HG02840 (cell line): ENCODE measurements at regions not wholly inside any gene's neighbourhood (a gene's known extent, or its start where the extent isn't known, plus 50 kb on each side); places are given as distances from the start of the nearest gene placed in this dataset.

Source experiments
- ATAC-seq: cut with Tn5 transposase; IDR thresholded peaks from one replicate; pipeline ENCODE4 v1.9.1; 2021; ENCODE audit warnings: mild to moderate bottlenecking, moderate library complexity, moderate number of reproducible peaks; ENCODE audit not compliant: unreplicated experiment, low FRiP score

DNA sequence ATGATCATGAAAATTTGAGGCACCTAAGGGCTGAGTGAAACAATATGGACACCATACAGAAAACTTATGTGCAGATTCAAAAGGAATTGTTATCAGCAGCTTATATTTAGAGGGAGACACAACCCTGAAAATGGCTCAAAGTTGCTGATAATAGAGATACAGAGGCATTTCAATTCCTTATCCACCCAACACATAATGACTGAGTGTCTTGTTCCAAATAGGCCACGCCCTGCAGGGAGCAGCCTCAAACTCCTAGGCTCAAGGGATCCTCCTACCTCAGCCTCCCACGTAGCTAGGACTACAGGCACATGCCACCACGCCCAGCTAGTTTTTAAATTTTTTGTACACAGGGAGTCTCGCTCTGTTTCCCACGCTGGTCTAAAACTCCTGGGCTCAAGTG, 79.0 kb downstream of the LBH start:
- ATAC-seq = no peak

DNA sequence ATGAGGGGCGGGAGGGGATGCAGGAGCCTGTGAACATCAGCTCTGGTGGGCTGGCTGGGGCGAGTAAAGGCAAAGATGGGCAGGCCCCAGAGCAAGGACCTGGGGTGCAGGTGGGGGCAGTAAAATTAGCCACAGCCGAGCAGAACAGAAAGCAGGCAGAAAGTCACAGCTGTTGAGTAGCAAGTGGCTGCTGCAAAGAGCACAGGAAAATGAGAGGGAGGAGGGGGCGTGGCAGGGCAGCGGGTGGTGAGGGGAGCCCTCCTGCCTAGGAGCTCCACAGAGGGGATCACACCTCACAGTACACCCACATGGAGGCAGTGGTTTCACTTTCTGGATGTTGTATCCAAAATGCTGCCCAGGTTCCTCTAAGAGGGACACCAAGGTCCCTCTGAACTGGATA, 79.6 kb downstream of the LBH start:
- ATAC-seq = no peak

DNA sequence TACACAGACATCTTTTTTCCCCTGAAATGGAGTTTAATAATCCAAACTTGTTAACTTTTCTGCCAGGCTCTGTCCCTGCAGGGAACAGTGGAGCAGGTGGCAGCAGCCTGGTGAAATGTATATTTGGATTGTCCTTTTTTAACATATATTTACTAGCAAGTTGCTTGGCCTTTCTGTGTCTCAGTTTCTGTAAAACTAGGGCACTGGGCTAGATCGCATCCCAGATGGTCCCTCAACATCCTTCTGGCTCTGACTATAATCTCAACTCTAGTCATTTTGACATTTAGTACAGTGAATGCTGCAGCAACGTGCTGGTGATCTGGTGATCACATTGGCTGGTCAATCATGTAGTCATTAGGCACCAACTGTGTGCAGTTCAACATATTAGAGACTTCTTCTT, 80.4 kb downstream of the LBH start:
- no peak for ATAC-seq

DNA sequence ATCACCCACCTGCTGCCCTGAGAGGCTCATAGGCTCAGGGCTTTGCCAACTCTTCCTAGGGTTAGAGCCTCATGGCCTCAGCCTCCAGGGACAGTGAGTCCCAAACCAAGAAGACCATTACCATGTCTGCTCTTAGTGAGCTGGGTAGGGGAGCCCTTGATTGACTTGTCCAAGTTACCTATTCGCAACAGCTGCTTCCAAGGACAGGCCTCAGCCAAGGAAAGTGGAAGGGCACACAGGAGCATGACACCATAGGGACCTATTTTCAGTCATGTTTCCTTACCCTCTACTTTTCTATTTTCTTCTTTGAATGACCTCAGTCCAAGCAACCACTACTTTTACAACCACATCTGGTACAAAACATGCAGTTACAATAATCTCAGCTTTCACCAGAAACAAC, 81.6 kb downstream of the LBH start:
- no peak for ATAC-seq

DNA sequence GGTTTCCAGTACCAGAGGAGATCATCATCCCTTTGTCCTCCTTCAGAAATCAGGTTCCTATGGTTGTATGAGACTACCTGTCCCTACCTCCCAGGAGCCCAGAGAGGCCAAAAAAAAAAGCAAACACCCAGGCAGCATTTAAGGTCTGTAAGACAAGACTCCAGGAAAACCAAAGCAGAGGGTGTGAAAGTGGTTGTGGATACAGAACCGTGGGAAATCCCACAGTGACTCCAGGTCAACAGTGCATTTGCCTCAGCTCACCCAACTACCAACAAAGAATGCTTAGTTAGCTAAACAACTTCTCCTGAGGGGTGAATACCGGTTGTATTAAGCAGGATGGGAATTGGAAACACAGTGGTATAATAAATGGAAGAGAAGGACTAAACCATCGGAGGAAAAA, 83.6 kb downstream of the LBH start:
- no peak for ATAC-seq

DNA sequence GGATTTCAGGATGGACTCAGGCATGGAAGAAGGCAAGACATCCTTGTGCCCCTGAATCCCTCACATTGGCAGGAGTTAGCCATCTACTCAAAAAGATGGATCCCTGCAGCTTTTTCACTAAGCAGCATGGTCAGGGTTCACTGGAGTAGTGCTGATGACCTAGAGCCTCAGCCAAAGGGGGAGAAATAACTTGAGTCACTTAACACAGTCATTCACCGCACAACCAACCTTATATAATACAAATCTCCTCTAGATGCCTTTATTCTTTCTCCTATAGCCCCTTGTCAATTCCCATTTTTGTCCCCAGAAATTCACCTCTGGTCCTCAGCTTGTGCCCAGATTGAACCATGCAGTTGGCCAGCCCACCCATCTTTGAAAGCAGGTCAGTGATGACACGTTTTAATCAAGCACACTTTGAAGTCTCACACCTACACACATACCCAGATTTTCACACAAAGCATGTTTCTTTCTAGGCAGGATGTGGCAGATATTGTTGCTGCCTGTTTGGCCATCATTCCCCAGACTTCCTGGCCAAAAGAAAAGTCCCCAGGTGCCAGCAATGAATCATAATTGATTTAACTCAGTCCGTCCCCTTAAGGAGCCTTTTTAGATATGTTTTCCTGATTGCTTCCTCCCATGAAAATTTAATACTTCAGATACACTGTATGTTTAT, 84.2 kb downstream of the LBH start:
- ATAC-seq = no peak

DNA sequence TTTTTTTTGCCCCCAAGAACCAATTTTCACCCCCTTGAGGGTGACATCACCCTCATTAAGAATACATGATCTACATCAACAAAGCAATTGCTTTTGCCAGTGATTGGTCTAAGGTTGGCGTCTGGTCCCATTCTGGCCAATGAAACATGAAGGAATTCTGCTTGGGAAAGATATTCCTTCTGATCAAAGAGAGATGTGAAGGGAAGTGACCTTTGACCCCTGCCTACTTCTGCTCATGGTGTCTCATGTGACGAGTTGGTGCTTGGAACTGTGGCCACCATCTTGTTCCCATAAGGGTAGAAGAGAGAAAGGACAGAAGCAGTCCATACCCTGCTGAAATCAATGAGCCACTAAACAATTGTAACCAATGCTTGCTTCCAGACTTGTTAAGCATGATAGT, 85.1 kb downstream of the LBH start:
- ATAC-seq = no peak

DNA sequence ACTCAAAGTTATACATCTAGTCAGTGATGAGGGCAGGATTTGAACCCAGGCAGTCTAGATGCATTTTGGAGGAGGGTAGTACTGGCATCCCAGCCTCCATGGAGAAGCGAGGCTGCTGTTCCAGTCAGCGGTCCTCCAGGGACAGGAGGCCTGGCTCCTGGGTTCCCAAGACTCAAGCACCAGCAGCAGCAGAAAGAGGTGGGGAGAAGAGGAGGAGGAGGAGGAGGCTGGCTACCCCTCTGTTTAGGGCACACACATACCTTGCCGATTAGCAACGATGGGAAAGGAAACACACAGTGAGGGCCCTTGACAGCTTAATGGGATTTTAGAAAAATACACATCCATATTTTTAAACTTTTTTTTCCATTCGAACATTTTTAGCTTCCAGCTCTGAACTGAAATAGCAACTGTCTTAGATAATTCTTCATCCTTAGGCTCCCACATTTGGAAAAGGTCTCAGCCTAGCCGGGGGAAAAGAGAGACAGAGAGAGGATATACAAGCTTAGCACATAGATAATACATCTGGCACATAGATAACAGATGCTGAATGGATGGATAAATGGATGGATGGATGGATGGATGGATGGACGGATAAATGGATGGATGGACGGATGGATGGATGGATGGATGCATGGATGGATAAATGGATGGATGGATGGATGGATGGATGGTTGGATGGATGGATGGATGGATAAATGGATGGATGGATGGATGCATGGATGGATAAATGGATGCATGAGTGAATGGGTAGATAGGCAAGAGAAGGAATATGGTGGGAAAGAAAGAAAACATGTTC, 87.9 kb downstream of the LBH start:
- no peak for ATAC-seq

DNA sequence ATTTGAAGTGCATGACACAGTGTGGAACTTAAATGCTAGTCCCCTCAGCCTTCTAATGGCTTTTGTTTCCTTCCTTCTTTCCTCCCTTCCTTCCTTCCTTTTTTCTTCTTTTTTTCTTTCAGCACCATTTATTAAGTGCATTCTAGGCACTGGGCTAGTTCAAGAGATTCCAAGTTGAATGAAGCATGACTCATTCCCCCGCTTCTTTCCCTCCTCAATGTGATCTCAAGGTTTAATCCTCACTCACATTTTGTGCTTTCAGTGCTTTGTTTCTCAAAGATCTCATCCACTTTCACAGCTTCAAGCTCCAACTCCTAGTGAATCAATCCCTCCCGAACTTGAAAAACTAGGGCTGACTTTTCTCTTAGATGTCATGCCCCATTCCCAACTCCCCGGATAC, 90.1 kb downstream of the LBH start:
- no peak for ATAC-seq

DNA sequence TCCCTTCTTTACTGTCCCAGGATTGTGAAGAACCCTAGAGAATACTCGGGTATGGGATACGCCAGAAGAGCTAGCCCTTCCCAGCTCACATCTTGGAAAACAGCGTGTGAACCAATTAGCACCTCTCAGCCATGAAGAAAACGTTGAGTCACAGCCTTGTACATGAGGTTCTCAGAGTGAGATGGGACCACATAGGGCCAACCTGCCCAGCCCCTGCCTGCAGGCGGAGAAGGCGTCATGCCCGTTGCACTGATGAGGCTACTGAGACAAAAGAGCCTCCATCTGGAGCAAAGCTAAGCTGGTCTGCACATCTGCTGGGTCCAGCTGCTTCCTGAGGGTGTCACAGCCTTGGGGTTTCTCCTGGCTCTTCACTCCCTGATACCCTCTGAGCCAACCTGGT, 92.2 kb downstream of the LBH start:
- no peak for ATAC-seq

DNA sequence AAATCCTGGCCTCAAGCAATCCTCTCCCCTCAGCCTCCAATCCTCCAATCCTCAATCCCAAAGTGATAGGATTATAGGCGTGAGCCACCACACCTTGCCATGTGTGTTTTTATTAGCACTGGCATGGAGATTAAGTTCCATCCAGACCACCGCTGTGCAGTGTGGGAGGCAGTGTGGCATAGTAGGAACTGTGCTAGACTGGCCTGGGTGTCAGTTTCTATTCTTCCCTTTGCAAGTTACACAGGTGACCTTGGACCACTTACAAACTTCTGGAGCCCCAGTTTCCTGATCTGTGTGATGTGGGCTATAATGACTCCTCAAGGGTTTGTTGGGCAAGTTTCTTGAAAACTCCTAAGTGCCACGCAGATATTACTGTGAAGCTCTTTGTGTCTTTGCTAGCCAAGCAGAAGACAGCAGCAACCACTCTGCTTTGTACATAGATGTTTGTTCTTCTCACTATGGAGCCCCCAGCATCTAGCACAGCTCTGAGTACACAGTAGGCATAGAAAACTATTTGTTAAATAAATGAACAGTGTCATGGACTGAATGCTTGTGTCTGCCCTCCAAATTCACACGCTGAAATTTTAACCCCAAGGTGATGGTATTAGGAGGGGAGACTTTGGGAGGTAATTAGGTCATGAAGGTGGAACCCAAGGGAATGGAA, 93.0 kb downstream of the LBH start:
- ATAC-seq = no peak

DNA sequence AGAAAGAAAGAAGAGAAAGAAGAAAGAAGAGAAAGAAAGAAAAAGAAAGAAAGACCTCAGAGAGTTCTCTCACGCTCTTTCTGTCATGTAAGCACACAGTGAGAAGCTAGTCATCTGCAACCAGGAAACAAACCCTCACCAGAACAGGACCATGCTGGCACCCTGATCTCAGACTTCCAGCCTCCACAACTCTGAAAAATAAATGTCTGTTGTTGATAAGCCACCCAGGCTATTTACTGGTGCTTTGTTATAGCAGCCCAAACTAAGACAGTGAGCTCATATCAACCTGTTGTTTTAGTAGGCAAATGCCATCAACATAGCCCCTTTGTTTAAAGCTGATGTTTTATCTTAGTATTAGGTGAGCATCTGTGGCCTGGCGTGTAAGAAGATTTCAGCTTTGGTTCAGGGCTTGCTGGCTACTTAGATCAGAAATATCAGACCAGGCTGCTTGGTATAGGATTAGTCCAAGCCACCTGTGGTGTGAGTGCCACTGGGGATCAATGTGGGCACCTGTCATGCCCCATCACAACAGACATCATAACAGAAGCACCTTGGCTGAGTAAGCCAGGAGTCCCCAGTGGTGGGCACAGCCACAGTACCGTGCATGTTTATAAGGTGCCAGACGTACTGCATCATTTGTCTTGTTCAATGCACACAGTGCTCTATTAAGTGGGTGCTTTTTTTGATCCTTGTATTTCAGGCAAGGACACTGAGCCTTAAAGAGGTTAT, 94.4 kb downstream of the LBH start:
- ATAC-seq = no peak

DNA sequence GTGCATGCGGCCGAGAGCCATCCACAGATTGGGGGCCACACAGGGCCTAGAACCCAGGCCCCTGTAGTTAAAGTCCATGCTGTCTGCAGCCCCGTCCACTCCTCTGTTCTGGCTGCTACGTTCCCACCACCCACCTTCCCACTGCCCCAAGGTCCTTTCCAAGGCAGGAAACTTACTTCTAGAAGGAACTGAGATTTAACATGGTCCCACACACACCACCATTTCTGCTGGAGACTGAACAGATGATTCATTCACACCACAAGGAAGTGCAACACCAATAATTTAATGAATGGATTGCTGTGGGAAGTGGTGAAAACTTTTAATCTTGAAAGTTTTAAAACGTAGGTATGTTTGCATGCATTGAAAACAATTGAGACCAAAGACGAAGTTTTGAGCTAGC, 95.2 kb downstream of the LBH start:
- ATAC-seq = no peak

DNA sequence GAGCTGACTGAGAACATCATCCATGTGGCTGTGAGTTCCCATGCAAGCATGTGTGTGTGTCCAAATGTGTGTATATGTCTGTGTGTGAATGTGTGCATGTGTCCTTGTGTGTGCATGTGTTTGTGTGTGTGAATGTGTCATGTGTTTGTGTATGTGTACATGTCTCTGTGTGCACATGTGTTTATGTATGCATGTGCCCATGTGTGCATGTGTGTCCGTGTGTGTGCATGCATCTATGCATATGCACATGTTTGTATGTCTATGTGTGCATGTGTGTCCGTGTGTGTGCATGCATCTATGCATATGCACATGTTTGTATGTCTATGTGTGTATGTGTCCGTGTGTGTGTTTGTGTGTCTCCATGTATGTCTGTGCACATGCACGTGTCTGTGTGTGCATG, 99.7 kb downstream of the LBH start:
- ATAC-seq = no peak

DNA sequence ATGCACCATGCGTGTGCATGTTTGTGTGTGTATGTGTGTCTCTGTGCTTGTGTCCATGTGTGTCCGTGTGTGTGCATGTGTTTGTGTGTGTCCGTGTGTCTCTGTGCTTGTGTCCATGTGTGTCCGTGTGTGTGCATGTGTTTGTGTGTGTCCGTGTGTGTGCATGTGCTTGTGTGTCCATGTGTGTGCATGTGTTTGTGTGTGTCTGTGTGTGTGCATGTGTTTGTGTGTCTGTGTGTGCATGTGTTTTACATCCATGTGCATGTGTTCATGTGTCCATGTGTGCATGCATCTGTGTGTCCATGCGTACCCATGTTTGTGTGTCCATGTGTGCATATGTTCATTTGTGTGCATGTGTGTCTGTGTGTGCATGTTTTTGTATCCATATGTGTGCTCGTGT, 100.5 kb downstream of the LBH start:
- ATAC-seq = no peak

DNA sequence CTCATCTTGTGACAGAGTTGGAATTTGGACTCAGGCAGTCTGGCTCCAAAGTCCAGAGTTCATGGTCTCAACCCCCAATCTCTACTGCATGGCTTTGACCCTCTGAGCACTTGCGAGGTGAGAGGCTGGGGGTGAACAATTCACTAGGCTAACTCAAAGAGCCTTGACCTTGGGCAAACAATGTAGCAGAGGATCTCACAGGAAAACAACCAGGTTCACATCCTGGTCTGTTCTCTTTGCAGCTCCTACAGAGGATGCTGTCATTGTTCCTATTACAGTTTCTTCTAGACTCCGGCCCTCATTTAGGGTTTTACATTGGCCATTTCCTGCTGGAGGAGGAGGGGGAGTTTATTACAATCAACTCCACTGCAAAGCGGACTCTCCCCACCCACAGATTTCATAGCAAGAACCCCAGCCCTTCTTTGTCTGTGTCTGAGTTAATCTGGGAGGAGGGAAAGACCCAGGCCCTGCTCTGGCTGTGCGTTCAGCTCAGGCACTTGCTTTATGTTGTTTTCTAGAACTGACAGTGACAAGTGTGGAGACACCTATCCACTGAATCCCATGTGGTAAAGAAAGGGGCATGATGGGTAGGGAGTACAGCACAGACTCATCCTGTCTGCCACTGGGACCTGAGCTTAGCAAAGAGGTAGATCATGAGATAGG, 101.6 kb downstream of the LBH start:
- ATAC-seq = no peak

DNA sequence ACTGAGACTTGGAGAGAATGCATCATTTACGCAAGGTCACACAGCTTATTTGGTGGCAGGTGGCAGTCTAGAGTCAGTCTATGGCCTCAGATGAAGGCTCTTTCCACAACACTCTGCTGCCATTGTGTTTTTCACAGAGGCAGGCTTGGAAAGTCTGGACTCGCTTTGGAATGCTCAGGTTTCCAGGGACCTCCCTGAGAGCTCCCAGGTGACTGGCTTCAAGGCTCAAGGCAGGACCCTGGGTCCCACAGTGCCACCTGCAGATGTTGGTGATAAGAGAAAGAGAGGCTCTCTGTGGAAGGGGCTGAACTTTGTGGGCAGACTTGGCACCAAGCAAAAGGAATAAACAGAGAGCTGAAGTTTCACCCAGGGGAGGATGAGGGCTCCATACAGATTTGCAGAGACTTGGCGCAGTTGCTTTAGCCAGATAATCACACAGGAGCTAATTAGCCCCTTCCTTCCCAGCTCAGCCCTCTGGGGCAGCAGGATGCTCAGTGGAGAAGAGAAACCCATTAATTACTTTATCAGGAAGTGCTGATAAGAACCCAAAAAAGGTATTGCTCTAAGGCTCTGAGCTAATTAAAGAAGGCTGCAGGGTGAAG, 103.5 kb downstream of the LBH start:
- no peak for ATAC-seq

DNA sequence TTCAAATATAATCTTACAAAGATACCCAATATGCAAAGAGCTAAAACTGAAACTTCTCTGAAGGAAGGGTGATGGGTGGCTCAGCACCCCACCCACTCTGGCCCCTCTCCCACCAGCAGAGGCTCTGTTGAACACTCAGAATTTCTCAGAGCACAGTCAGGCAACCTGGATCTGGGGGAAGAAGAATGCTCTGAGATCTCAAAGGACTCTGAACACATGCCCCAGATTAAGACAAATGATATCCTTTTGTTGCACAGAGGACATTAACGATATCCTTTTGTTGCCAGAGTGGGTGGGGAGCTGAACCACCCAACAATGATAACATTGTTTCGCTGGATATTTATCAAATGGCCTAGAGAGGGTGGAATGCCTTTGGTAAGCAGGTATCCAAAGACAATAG, 104.8 kb downstream of the LBH start:
- ATAC-seq = no peak

DNA sequence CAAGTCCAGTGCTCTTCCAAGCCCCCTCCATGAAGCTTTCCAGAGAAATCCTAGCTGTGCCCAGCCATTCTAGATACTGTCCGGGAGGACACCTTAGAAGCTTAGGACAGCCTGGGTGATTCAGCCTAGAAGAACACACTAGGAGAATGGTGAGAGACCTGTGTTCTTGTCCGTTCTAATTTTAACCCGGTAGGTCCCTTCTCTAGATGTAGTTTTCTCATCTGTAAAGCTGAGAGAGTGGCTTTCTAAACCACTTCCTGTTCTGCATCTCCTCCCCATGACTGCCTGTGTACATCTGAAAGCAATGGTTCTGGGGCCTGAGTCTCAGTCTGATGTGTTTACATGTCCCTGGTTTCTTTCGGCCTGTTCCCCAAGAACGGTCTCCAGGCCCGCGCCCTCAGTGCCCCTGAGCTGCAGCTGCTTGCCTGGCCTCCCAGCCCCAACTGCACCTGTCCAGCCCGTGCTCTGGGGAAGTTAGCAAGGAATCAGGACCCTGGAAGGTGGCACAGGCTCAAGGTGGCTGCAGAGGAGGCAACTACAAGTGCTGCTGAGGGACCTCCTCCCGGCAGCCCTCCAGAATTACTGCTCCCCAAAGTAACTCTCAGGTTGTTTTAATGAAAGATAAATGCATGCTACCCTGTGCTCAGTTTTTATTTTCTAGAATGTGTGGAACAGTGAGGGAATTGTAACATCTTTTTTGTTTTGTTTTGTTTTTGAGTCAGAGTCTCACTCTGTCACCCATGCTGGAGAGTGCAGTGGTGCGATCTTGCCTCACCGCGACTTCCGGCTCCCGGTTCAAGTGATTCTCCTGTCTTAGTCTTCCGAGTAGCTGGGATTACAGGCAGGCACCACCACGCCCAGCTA, 105.9 kb downstream of the LBH start:
- peak; percentile 89 for ATAC-seq
